ENCODE measurements at regions not wholly inside any gene's neighbourhood (a gene's known extent, or its start where the extent isn't known, plus 50 kb on each side); places are given as distances from the start of the nearest gene placed in this dataset.

GRCh38 chr4:177948853-177949252, 506.6 kb upstream of the AGA start:
- TF ChIP-seq POLR2A (IDR thresholded peaks at IDR 0.05; ENCODE audit: low read depth, low read length) (no peak), TAF1 (IDR thresholded peaks at IDR 0.05; ENCODE audit: borderline replicate concordance, low read depth, low read length) (no peak), POLR2AphosphoS5 (IDR thresholded peaks at IDR 0.05; ENCODE audit: low read depth, low read length) (no peak)
